ENCODE measurements at regions not wholly inside any gene's neighbourhood (a gene's known extent, or its start where the extent isn't known, plus 50 kb on each side); places are given as distances from the start of the nearest gene placed in this dataset.

DNA sequence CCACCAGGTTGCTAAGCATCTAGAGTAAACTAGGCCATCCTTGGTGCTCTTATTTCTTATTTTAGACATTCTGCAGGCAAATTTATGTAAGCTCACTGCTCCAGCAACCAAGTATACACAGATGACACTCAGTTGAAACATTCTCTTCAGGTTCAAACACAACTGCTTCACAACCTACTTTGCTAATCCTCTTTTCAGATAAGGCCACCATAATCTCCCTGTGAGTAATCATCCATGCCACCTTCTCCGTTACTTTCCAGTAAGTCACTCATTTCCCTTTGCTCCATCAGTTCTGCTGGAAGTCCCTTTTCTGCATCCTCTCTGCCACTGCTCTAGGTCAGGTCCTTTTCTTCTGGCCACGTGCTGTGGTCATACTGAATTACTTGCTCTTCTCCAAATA is 120.2 kb upstream of the WDFY3 start:
- TF ChIP-seq, protein P1, sequence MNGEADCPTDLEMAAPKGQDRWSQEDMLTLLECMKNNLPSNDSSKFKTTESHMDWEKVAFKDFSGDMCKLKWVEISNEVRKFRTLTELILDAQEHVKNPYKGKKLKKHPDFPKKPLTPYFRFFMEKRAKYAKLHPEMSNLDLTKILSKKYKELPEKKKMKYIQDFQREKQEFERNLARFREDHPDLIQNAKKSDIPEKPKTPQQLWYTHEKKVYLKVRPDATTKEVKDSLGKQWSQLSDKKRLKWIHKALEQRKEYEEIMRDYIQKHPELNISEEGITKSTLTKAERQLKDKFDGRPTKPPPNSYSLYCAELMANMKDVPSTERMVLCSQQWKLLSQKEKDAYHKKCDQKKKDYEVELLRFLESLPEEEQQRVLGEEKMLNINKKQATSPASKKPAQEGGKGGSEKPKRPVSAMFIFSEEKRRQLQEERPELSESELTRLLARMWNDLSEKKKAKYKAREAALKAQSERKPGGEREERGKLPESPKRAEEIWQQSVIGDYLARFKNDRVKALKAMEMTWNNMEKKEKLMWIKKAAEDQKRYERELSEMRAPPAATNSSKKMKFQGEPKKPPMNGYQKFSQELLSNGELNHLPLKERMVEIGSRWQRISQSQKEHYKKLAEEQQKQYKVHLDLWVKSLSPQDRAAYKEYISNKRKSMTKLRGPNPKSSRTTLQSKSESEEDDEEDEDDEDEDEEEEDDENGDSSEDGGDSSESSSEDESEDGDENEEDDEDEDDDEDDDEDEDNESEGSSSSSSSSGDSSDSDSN (IDR thresholded peaks at IDR 0.05; ENCODE audit: borderline replicate concordance in 1 of 2, low read depth in 2 of 2, low read length in 2 of 2), result no peak
- TF ChIP-seq, protein P2, sequence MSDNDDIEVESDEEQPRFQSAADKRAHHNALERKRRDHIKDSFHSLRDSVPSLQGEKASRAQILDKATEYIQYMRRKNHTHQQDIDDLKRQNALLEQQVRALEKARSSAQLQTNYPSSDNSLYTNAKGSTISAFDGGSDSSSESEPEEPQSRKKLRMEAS (CRISPR knock-in tag; IDR thresholded peaks at IDR 0.05), result no peak
- TF ChIP-seq POLR2A (conservative IDR thresholded peaks at IDR 0.05) (no peak), TEAD4 (IDR thresholded peaks at IDR 0.05; ENCODE audit: low read length) (no peak), TEAD4 (CRISPR knock-in tag; IDR thresholded peaks at IDR 0.05; ENCODE audit: borderline replicate concordance) (no peak), ZNF384 (IDR thresholded peaks at IDR 0.05; ENCODE audit: low read depth, low read length) (no peak), ELK1 (CRISPR knock-in tag; IDR thresholded peaks at IDR 0.05) (no peak), EZH2 (IDR thresholded peaks at IDR 0.05; ENCODE audit: borderline replicate concordance, low read depth, low read length) (no peak), REST (IDR thresholded peaks at IDR 0.05; ENCODE audit: borderline replicate concordance) (no peak), REST (CRISPR knock-in tag; IDR thresholded peaks at IDR 0.05; ENCODE audit: low read depth) (no peak), PKNOX1 (IDR thresholded peaks at IDR 0.05) (no peak), ZNF280B (CRISPR knock-in tag; IDR thresholded peaks at IDR 0.05) (no peak), DDX20 (tag; IDR thresholded peaks at IDR 0.05; ENCODE audit: low read depth) (no peak), ZNF311 (CRISPR knock-in tag; IDR thresholded peaks at IDR 0.05) (no peak), POLR2AphosphoS2 (IDR thresholded peaks at IDR 0.05; ENCODE audit: low read length) (no peak)

Data from K562 (cell line).